ENCODE measurements at regions not wholly inside any gene's neighbourhood (a gene's known extent, or its start where the extent isn't known, plus 50 kb on each side); places are given as distances from the start of the nearest gene placed in this dataset.
"Not testable (repeated sequence)": the region's sequence is repeated elsewhere in the genome, so short reads cannot be mapped to it uniquely, and the experiment has no call there.

DNA sequence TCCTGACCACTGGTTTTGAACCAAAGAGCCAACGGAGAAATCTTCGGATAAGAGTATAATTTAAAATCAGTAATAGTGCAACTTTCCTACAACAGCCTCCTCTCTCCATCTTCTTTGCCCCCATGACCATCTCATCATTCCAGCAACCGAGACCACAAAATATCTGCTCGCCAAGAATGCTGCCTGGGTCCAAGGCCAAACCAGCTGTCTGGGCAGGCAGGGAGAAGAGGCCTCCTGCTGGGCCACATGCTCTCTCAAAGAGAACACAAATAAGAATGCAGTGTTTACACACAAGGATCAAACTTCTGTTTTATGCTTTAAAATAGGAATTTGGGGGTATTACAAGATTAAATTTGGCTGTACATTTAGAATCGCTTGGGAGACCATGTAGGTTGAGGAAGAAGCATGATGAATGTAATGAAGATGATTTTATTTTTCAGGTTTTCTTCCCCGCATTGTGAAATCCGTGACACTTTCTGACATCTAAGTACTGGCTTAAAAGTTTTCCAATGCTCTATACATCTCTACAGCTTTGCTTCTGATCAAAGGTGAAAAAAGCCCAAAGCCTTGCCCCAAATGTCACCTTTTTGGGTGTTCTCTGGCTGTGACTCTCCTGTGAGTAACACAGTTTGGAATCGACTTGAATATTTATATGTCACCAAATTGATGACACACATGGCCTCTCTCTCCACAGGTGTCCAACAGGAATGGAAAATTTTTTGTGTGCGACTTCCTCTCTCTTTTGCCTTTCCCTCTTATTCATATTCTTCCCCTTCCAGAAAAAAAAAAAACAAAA, 79.4 kb upstream of the PROKR2 start:
- WGBS, 2 donors, result 50 to 53% methylated on average over 9 of the region's 9 CpGs
- Histone ChIP-seq H3K36me3 (replicated peaks in 1 of 2; ENCODE audit: insufficient read depth in 1 of 2, low read depth in 2 of 2) (no peaks in the 10 kb centered on the region), H3K27me3 (no peaks in the 10 kb centered on the region), H3K9me3 (no peaks in the 10 kb centered on the region), H3K4me1 (no peaks in the 10 kb centered on the region), H3K4me3 (no peak overlapping the region), H3K27ac (no peak overlapping the region)
- intact Hi-C loops (cut with DNase I), result no loop called here
- no peak for TF ChIP-seq CTCF (IDR thresholded peaks at IDR 0.05)
- no peak for TF ChIP-seq POLR2A (IDR thresholded peaks at IDR 0.05)
- no peak for DNase-seq
- no peak for ATAC-seq

DNA sequence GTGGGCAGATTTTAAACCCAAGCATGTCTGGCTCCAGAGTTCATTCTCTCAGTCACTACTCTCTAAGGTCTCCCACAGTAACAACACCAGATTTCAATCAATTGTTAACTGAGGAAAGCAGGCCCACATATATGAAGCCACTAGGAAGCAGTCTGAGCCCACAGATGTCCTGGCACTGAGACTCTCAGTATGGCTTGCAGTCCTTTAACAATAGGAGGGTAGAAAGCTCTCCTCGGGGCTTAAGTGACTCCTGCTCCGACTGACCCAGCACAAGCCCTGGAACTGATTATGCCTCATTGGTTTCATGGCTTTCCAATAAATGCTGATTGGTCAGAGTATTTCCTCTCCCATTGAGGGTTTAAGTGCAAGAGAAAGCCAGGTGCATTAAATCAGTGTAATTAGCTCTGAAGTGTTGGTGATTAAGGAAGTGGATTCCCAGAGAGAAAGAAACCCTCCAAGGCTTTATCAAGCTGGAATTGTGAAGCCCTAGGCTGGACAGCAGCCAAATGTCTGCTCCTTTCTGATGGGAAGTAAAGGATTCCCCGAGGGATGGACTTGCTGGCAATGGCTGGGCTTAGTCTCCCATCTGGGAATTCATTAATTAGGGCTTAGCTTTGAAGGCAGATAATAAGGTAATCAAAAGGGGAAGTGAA, 76.6 kb upstream of the PROKR2 start:
- Histone ChIP-seq H3K27me3 (no peaks in the 10 kb centered on the region), H3K36me3 (replicated peaks in 1 of 2; ENCODE audit: insufficient read depth in 1 of 2, low read depth in 2 of 2) (no peaks in the 10 kb centered on the region), H3K9me3 (no peaks in the 10 kb centered on the region), H3K4me3 (no peak overlapping the region), H3K4me1 (no peaks in the 10 kb centered on the region), H3K27ac (no peak overlapping the region)
- no peak for TF ChIP-seq CTCF (IDR thresholded peaks at IDR 0.05)
- no peak for DNase-seq
- intact Hi-C loops (cut with DNase I), result no loop called here
- no peak for ATAC-seq
- 40 to 41% methylated on average over 3 of the region's 3 CpGs for WGBS, 2 donors

GRCh38 chr20:5390720-5391119, 74.0 kb upstream of the PROKR2 start:
- WGBS, 2 donors, result 14 to 22% methylated on average over 3 of the region's 3 CpGs
- no peaks in the 10 kb centered on the region for H3K4me1 ChIP-seq
- no peak for ATAC-seq

DNA sequence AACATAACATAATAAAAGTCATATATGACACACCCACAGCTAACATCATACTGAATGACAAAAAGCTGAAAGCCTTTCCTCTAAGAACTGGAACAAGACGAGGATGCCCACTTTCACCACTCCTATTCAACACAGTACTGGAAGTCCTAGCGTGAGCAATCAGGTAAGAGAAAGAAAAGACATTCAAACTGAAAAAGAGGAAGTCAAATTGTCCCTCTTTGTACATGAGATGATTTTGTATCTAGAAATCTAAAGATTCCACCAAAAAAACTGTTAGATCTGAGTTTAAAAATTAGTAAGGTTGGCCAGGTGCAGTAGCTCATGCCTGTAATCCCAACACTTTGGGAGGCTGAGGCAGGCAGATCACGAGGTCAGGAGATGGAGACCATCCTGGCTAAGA, 70.1 kb upstream of the PROKR2 start:
- WGBS, 2 donors, result 38 to 49% methylated on average over 3 of the region's 3 CpGs
- H3K36me3 ChIP-seq (replicated peaks in 1 of 2; ENCODE audit: insufficient read depth in 1 of 2, low read depth in 2 of 2); H3K4me3 ChIP-seq; DNase-seq; H3K9me3 ChIP-seq; H3K27me3 ChIP-seq; H3K4me1 ChIP-seq; H3K27ac ChIP-seq; intact Hi-C loops (cut with DNase I); ATAC-seq: not testable (repeated sequence)

More at GRCh38 chr20:5390720-5391119, 74.0 kb upstream of the PROKR2 start:
- Histone ChIP-seq H3K27me3 (no peaks in the 10 kb centered on the region), H3K27ac (no peak overlapping the region), H3K9me3 (no peaks in the 10 kb centered on the region), H3K36me3 (replicated peaks in 1 of 2; ENCODE audit: insufficient read depth in 1 of 2, low read depth in 2 of 2) (no peaks in the 10 kb centered on the region), H3K4me3 (no peak overlapping the region)
- intact Hi-C loops (cut with DNase I), result no loop called here
- TF ChIP-seq POLR2A (IDR thresholded peaks at IDR 0.05) (no peak), CTCF (IDR thresholded peaks at IDR 0.05) (no peak)
- DNase-seq, result no peak

DNA sequence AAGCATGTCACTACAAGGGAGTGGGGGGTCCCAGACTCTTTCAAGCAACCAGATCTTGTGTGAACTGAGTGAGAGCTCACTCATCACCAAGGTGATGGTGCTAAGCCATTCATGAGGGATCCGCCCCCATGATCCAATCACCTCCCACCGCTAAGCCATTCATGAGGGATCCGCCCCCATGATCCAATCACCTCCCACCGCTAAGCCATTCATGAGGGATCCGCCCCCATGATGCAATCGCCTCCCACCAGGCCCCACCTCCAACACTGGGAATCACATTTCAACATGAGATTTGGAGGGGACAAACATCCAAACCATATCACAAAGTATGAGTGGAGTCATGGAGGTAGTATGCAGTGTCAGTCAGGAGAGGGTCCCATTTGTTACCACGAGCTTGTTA, 64.8 kb upstream of the PROKR2 start:
- DNase-seq; H3K9me3 ChIP-seq; H3K4me1 ChIP-seq; H3K36me3 ChIP-seq (replicated peaks in 1 of 2; ENCODE audit: insufficient read depth in 1 of 2, low read depth in 2 of 2); intact Hi-C loops (cut with DNase I); H3K4me3 ChIP-seq; ATAC-seq; H3K27me3 ChIP-seq; H3K27ac ChIP-seq: not testable (repeated sequence)
- WGBS, 2 donors, result 63 to 67% methylated on average over 7 of the region's 7 CpGs
